ENCODE measurements at regions not wholly inside any gene's neighbourhood (a gene's known extent, or its start where the extent isn't known, plus 50 kb on each side); places are given as distances from the start of the nearest gene placed in this dataset.
"Not testable (repeated sequence)": the region's sequence is repeated elsewhere in the genome, so short reads cannot be mapped to it uniquely, and the experiment has no call there.

- H3K4me1 Mint-ChIP-seq (ENCODE audit: low read depth); H3K27ac Mint-ChIP-seq; intact Hi-C loops (cut with micrococcal nuclease); CTCF ChIA-PET; H3K36me3 Mint-ChIP-seq; DNase-seq; POLR2A ChIA-PET; H3K4me3 Mint-ChIP-seq; H3K27me3 Mint-ChIP-seq: not testable (repeated sequence)
- H3K9me3 Mint-ChIP-seq = peaks cover 33% of the 10 kb centered on the region
Measured at GRCh38 chr18:34516996-34517395, 193.1 kb upstream of the DTNA start.

DNA sequence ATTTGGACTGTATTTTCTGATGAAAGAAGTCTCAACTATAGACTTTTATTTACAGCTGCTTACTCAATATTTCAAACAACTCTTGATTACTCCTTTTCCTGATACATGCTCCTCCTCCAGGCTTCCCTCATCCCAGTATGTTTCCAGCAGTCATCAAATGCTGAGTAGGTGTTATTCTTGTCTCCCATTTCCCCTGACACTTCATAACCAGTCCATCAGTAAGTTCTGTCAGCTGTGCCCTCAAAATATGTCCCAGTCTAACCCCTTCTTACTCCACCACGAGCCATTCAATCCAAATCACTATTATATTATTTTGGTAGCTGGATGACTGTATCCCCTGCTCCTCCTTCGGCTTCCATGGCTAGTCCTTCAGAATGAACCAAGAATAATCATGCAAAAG, 189.1 kb upstream of the DTNA start:
- Mint-ChIP-seq H3K27ac (no peak overlapping the region), H3K27me3 (no peaks in the 10 kb centered on the region), H3K4me3 (no peak overlapping the region), H3K36me3 (no peaks in the 10 kb centered on the region), H3K9me3 (peaks cover 19% of the 10 kb centered on the region), H3K4me1 (ENCODE audit: low read depth) (no peaks in the 10 kb centered on the region)
- DNase-seq = no peak
- intact Hi-C loops (cut with micrococcal nuclease) = no loop called here
- ChIA-PET POLR2A (no interaction called here), CTCF (no interaction called here)

DNA sequence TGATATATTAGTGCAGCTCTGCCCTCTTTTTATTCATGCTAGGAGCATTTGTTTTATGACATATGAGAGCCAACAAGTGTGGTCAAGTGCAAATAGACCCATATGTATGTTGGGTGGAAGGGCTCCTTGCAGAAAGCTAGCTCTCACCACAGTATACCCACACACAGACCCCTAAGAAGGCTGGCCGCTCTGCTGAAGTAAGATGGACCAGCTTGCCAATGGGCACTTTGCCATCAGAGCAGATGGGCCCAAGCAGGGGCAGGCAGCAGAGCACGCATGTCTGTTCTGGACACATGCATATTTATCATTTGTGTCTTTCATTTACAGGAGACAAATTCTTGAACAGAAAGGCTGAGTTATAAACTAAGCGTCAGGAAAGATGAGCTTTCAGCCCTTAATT, 187.5 kb upstream of the DTNA start:
- intact Hi-C loops (cut with micrococcal nuclease) = no loop called here
- ChIA-PET CTCF (no interaction called here), POLR2A (no interaction called here)
- no peaks in the 10 kb centered on the region for H3K4me1 Mint-ChIP-seq (ENCODE audit: low read depth)
- no peak for DNase-seq
- H3K4me3 Mint-ChIP-seq = no peak overlapping the region
- no peaks in the 10 kb centered on the region for H3K36me3 Mint-ChIP-seq
- H3K27me3 Mint-ChIP-seq = no peaks in the 10 kb centered on the region
- peaks cover 12% of the 10 kb centered on the region for H3K9me3 Mint-ChIP-seq
- H3K27ac Mint-ChIP-seq = no peak overlapping the region

GRCh38 chr18:34525244-34525643, 184.9 kb upstream of the DTNA start:
- Mint-ChIP-seq H3K9me3 (peaks cover 5% of the 10 kb centered on the region), H3K4me1 (ENCODE audit: low read depth) (no peaks in the 10 kb centered on the region), H3K36me3 (no peaks in the 10 kb centered on the region), H3K27me3 (no peaks in the 10 kb centered on the region), H3K27ac (no peak overlapping the region), H3K4me3 (no peak overlapping the region)
- ChIA-PET CTCF (no interaction called here), POLR2A (no interaction called here)
- no peak for DNase-seq
- intact Hi-C loops (cut with micrococcal nuclease) = no loop called here

- Mint-ChIP-seq H3K27me3 (no peaks in the 10 kb centered on the region), H3K4me1 (ENCODE audit: low read depth) (no peaks in the 10 kb centered on the region), H3K9me3 (peaks cover 4% of the 10 kb centered on the region), H3K36me3 (no peaks in the 10 kb centered on the region), H3K27ac (no peak overlapping the region), H3K4me3 (no peak overlapping the region)
- intact Hi-C loops (cut with micrococcal nuclease) = no loop called here
- no peak for DNase-seq
- CTCF ChIA-PET = no interaction called here
- POLR2A ChIA-PET = no interaction called here
Measured at GRCh38 chr18:34528177-34528576, 181.9 kb upstream of the DTNA start.

DNA sequence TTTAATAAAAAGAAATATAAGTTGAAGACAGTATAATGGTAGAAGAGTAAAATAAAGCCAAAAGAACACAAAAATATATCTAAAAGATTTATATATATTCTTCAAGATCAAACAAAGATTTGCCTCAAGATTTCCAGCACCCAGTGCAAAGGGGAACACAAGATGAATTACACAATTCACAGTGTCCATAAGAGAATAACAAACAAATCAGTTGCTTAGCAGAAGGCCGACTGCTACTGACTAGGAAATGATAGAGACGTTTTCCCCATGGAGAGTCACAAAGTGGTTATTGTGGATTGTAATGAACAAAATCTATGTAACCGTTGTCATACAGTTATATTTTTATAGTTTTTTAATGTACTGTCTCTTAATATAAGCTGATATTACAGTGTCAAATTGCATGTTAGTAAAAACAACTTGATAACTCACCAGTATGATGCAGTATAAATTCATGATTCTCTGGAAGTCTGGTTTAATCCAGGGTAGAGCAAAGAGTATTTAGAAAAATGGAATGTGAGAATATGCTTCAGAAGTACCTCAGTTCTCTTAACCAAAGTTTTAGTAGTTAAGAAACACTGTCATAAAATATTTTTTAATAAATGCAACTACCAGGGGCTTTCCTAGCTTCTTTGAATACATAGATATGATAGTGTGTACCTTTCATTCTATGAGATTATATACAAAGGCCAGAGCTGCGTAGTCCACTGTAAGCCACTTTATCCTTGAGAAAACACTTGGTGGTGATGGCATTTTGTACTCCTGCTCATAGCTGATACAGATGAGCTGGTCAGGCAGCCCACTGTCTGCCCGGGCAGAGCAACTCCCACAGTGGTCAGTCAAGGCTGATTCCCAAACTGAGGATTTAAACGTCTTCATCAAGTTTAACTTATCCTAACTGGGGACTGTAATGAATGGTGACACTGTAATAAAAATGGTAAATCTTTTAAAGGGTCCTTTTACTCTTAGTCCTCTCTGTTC, 180.5 kb upstream of the DTNA start:
- intact Hi-C loops (cut with micrococcal nuclease) = no loop called here

GRCh38 chr18:34531110-34531509, 179.0 kb upstream of the DTNA start:
- no peak for DNase-seq
- Mint-ChIP-seq H3K4me3 (no peak overlapping the region), H3K36me3 (no peaks in the 10 kb centered on the region), H3K27ac (no peak overlapping the region), H3K27me3 (no peaks in the 10 kb centered on the region), H3K9me3 (peaks cover 6% of the 10 kb centered on the region), H3K4me1 (ENCODE audit: low read depth) (no peaks in the 10 kb centered on the region)
- CTCF ChIA-PET = no interaction called here
- POLR2A ChIA-PET = no interaction called here
- intact Hi-C loops (cut with micrococcal nuclease) = no loop called here

More for the DNA sequence above, 180.5 kb upstream of the DTNA start:
- no peaks in the 10 kb centered on the region for H3K4me1 Mint-ChIP-seq (ENCODE audit: low read depth)
- H3K27ac Mint-ChIP-seq = no peak overlapping the region
- POLR2A ChIA-PET = no interaction called here
- no peaks in the 10 kb centered on the region for H3K27me3 Mint-ChIP-seq
- H3K36me3 Mint-ChIP-seq = no peaks in the 10 kb centered on the region
- no peak for DNase-seq
- CTCF ChIA-PET = no interaction called here
- no peak overlapping the region for H3K4me3 Mint-ChIP-seq
- peaks cover 4% of the 10 kb centered on the region for H3K9me3 Mint-ChIP-seq

DNA sequence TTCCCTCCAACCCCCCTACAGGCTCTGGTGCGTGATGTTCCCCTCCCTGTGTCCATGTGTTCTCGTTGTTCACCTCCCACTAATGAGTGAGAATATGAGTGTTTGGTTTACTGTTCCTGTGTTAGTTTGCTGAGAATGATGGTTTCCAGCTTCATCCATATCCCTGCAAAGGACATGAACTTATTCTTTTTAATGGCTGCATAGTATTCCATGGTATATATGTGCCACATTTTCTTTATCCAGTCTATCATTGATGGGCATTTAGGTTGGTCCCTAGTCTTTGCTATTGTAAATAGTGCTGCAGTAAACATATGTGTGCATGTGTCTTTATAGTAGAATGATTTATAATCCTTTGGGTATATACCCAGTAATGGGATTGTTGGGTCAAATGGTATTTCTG, 175.5 kb upstream of the DTNA start:
- DNase-seq, H3K36me3 Mint-ChIP-seq, H3K9me3 Mint-ChIP-seq: not testable (repeated sequence)

DNA sequence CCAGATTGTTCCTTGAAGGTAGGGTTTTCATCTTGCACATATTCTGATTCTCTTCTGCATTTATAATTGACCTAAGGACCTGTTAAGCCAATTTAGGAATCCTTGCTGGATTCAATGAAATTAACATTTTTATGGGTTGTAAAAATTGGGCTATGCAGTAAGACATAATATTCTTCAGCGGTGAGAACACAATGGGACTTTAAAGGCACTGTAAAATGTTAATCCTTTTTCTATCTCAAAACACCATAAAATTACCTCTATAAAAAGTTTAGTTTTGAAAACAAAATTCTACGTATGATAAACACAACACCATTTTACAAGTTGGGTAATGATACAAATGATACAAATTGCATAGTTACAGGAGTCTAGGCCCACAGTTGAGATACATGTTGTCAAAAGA, 169.2 kb upstream of the DTNA start:
- intact Hi-C loops (cut with micrococcal nuclease) = no loop called here
- CTCF ChIA-PET = no interaction called here
- POLR2A ChIA-PET = no interaction called here
- Mint-ChIP-seq H3K4me1 (ENCODE audit: low read depth) (no peaks in the 10 kb centered on the region), H3K9me3 (no peaks in the 10 kb centered on the region), H3K36me3 (no peaks in the 10 kb centered on the region), H3K27ac (no peak overlapping the region), H3K27me3 (no peaks in the 10 kb centered on the region), H3K4me3 (no peak overlapping the region)
- DNase-seq = no peak

More for the DNA sequence above, 175.5 kb upstream of the DTNA start:
- intact Hi-C loops (cut with micrococcal nuclease); H3K27ac Mint-ChIP-seq; H3K27me3 Mint-ChIP-seq; H3K4me1 Mint-ChIP-seq (ENCODE audit: low read depth); POLR2A ChIA-PET; H3K4me3 Mint-ChIP-seq; CTCF ChIA-PET: not testable (repeated sequence)

DNA sequence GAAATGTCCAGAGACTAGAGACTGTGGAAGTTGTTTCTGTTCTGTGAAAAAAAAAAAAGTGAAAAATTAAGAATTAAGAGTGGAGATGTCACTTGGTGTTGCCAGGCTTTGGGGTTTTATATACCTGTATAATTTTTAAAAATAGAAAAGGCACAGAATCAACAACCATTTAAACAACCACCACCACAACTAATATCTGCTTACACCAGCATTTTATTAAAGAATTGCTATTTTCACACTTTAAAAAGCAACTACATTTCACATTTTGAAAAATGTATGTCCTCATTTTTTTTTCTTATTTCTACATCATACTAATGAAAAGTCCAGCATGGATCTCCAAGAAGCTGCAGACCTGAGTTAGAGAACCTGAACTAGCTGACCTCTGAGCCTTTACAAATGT, 167.5 kb upstream of the DTNA start:
- Mint-ChIP-seq H3K4me3 (no peak overlapping the region), H3K4me1 (ENCODE audit: low read depth) (no peaks in the 10 kb centered on the region), H3K27ac (no peak overlapping the region), H3K36me3 (no peaks in the 10 kb centered on the region), H3K9me3 (no peaks in the 10 kb centered on the region), H3K27me3 (no peaks in the 10 kb centered on the region)
- intact Hi-C loops (cut with micrococcal nuclease) = no loop called here
- CTCF ChIA-PET = no interaction called here
- POLR2A ChIA-PET = no interaction called here
- no peak for DNase-seq

DNA sequence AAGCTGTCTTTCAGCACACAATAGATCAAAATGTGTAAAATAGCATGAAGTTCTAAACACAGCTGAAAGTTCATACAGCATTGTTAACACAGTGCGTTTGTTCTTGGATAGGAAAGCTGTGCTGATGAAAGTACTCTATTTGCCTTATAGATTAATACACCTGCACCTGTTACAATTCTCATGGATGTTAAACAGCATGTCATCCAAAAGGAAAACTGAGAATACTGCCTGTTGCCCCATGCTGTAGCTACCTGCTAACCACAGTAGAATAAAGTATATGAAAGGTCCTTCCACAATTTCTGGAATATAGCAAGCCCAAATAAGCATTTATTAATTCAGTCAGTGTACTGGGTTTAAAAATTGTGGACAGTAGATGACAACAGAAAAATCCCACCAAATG, 166.7 kb upstream of the DTNA start:
- Mint-ChIP-seq H3K36me3 (no peaks in the 10 kb centered on the region), H3K27me3 (no peaks in the 10 kb centered on the region), H3K4me1 (ENCODE audit: low read depth) (no peaks in the 10 kb centered on the region), H3K4me3 (no peak overlapping the region), H3K27ac (no peak overlapping the region), H3K9me3 (no peaks in the 10 kb centered on the region)
- ChIA-PET POLR2A (no interaction called here), CTCF (no interaction called here)
- intact Hi-C loops (cut with micrococcal nuclease) = no loop called here
- no peak for DNase-seq

DNA sequence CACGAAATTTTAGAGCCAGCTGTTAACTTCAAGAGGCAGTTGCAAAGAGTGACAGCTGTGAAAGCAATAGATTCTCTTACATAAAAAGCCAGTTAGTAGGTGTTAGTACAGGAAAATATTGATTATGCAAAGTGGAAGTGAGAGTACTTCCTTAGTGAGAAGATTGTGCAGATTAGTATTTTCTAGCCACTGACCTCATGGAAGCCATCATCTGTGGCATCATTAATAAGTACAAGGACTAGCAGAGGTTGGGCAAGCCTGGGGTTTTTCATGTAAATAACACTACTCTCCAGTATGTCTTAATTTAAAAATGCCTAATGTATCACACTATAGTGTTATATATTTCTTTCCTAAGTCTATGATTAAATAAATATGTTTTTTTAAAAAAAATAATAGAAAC, 166.2 kb upstream of the DTNA start:
- no peak overlapping the region for H3K27ac Mint-ChIP-seq
- H3K4me3 Mint-ChIP-seq = no peak overlapping the region
- intact Hi-C loops (cut with micrococcal nuclease) = no loop called here
- H3K36me3 Mint-ChIP-seq = no peaks in the 10 kb centered on the region
- no peaks in the 10 kb centered on the region for H3K4me1 Mint-ChIP-seq (ENCODE audit: low read depth)
- no peak for DNase-seq
- CTCF ChIA-PET = no interaction called here
- H3K9me3 Mint-ChIP-seq = no peaks in the 10 kb centered on the region
- POLR2A ChIA-PET = no interaction called here
- no peaks in the 10 kb centered on the region for H3K27me3 Mint-ChIP-seq

- Mint-ChIP-seq H3K4me3 (no peak overlapping the region), H3K27ac (no peak overlapping the region), H3K9me3 (no peaks in the 10 kb centered on the region), H3K4me1 (ENCODE audit: low read depth) (no peaks in the 10 kb centered on the region), H3K36me3 (no peaks in the 10 kb centered on the region), H3K27me3 (no peaks in the 10 kb centered on the region)
- CTCF ChIA-PET = no interaction called here
- POLR2A ChIA-PET = no interaction called here
- intact Hi-C loops (cut with micrococcal nuclease) = no loop called here
- no peak for DNase-seq
Measured at GRCh38 chr18:34544930-34545329, 165.2 kb upstream of the DTNA start.
